ENCODE measurements at regions not wholly inside any gene's neighbourhood (a gene's known extent, or its start where the extent isn't known, plus 50 kb on each side); places are given as distances from the start of the nearest gene placed in this dataset.

- Histone ChIP-seq H3K4me3 (ENCODE audit: insufficient read length, low read depth) (no peak overlapping the region), H3K9me3 (ENCODE audit: insufficient read depth, low read length) (no peaks in the 10 kb centered on the region; the same call in 1 of the 2 replicates), H3K4me1 (ENCODE audit: insufficient read depth, insufficient read length) (no peaks in the 10 kb centered on the region), H3K27me3 (ENCODE audit: insufficient read depth, insufficient read length) (no peaks in the 10 kb centered on the region), H3K36me3 (ENCODE audit: insufficient read depth, insufficient read length, low read length) (no peaks in the 10 kb centered on the region), H3K9ac (ENCODE audit: insufficient read length, low read depth) (no peak overlapping the region)
- TF ChIP-seq YY1 (IDR thresholded peaks at IDR 0.05; ENCODE audit: insufficient read depth, insufficient read length) (no peak), SUZ12 (IDR thresholded peaks at IDR 0.05; ENCODE audit: extremely low read depth, insufficient read depth, insufficient read length) (no peak), ZNF274 (IDR thresholded peaks at IDR 0.05; ENCODE audit: low read depth, low read length) (no peak)
- no peak for DNase-seq (ENCODE audit: low read depth, low spot score)
Observed at GRCh38 chr6:54778731-54779130, 67.8 kb upstream of the FAM83B start.

GRCh38 chr6:54784011-54784410 lies 62.6 kb upstream of the FAM83B start:
- DNase-seq (ENCODE audit: low read depth, low spot score) = no peak
- Histone ChIP-seq H3K36me3 (ENCODE audit: insufficient read depth, insufficient read length, low read length) (no peaks in the 10 kb centered on the region), H3K9me3 (ENCODE audit: insufficient read depth, low read length) (no peaks in the 10 kb centered on the region), H3K27me3 (ENCODE audit: insufficient read depth, insufficient read length) (no peaks in the 10 kb centered on the region), H3K4me3 (ENCODE audit: insufficient read length, low read depth) (no peak overlapping the region), H3K4me1 (ENCODE audit: insufficient read depth, insufficient read length) (no peaks in the 10 kb centered on the region), H3K9ac (ENCODE audit: insufficient read length, low read depth) (no peak overlapping the region)
- TF ChIP-seq SUZ12 (IDR thresholded peaks at IDR 0.05; ENCODE audit: extremely low read depth, insufficient read depth, insufficient read length) = no peak
- no peak for TF ChIP-seq YY1 (IDR thresholded peaks at IDR 0.05; ENCODE audit: insufficient read depth, insufficient read length)
- no peak for TF ChIP-seq ZNF274 (IDR thresholded peaks at IDR 0.05; ENCODE audit: low read depth, low read length)

GRCh38 chr6:54786154-54786553 lies 60.4 kb upstream of the FAM83B start:
- DNase-seq (ENCODE audit: low read depth, low spot score) = no peak
- TF ChIP-seq ZNF274 (IDR thresholded peaks at IDR 0.05; ENCODE audit: low read depth, low read length) (no peak), YY1 (IDR thresholded peaks at IDR 0.05; ENCODE audit: insufficient read depth, insufficient read length) (no peak), SUZ12 (IDR thresholded peaks at IDR 0.05; ENCODE audit: extremely low read depth, insufficient read depth, insufficient read length) (no peak)
- no peaks in the 10 kb centered on the region for H3K9me3 ChIP-seq (ENCODE audit: insufficient read depth, low read length)
- H3K36me3 ChIP-seq (ENCODE audit: insufficient read depth, insufficient read length, low read length) = no peaks in the 10 kb centered on the region
- H3K4me1 ChIP-seq (ENCODE audit: insufficient read depth, insufficient read length) = no peaks in the 10 kb centered on the region
- H3K9ac ChIP-seq (ENCODE audit: insufficient read length, low read depth) = no peak overlapping the region
- no peak overlapping the region for H3K4me3 ChIP-seq (ENCODE audit: insufficient read length, low read depth)
- no peaks in the 10 kb centered on the region for H3K27me3 ChIP-seq (ENCODE audit: insufficient read depth, insufficient read length)

GRCh38 chr6:54787825-54788224 lies 58.7 kb upstream of the FAM83B start:
- no peak for TF ChIP-seq YY1 (IDR thresholded peaks at IDR 0.05; ENCODE audit: insufficient read depth, insufficient read length)
- TF ChIP-seq SUZ12 (IDR thresholded peaks at IDR 0.05; ENCODE audit: extremely low read depth, insufficient read depth, insufficient read length) = no peak
- no peak for TF ChIP-seq ZNF274 (IDR thresholded peaks at IDR 0.05; ENCODE audit: low read depth, low read length)
- Histone ChIP-seq H3K4me3 (ENCODE audit: insufficient read length, low read depth) (no peak overlapping the region), H3K9ac (ENCODE audit: insufficient read length, low read depth) (no peak overlapping the region), H3K9me3 (ENCODE audit: insufficient read depth, low read length) (no peaks in the 10 kb centered on the region), H3K27me3 (ENCODE audit: insufficient read depth, insufficient read length) (no peaks in the 10 kb centered on the region), H3K4me1 (ENCODE audit: insufficient read depth, insufficient read length) (no peaks in the 10 kb centered on the region), H3K36me3 (ENCODE audit: insufficient read depth, insufficient read length, low read length) (no peaks in the 10 kb centered on the region)
- DNase-seq (ENCODE audit: low read depth, low spot score) = no peak

Measured in NT2/D1 (cell line).